HepG2 (cell line): ENCODE measurements at regions not wholly inside any gene's neighbourhood (a gene's known extent, or its start where the extent isn't known, plus 50 kb on each side); places are given as distances from the start of the nearest gene placed in this dataset.

Experiments used
- ATAC-seq: fragments of 200-7000 bp; cut with Tn5 transposase; 3 replicates; pipeline ENCODE4 v1.9.1; 2020; ENCODE audit warnings: mild to moderate bottlenecking, moderate library complexity
- BruUV-seq: library from RNA; stranded (reverse); fragments of 400-500 nt; replicated peaks from 2 replicates; lab custom pipeline; 2021; lab: Mats Ljungman, UMichigan
- CTCF ChIA-PET: fragments of 300-600 bp; formaldehyde crosslinking; extraction: SDS; loops from one replicate; lab custom pipeline; 2021; ENCODE audit warnings: low total read pairs, inconsistent platforms, low intra/inter-chr PET ratio; lab: Yijun Ruan, JAX
- POLR2A ChIA-PET: fragments of 350-600 bp; sonication (Branson Sonifier 250); formaldehyde crosslinking; loops from one replicate; lab custom pipeline; 2020; ENCODE audit warnings: antibody characterized with exemption, inconsistent platforms; lab: Yijun Ruan, JAX
- DNase-seq: peaks from one replicate; pipeline ENCODE4 v3.0.0-alpha.2; 2015; ENCODE audit warnings: low spot score
- FAIRE-seq: peaks from 3 replicates; lab custom pipeline; 2011; peaks lifted over from hg19 to GRCh38; lab: Jason Lieb, UNC
- H2AFZ ChIP-seq: one replicate; pipeline ENCODE4 v1.6.1; 2011; ENCODE audit warnings: low read length, inconsistent platforms
- H3K27ac ChIP-seq: fragments of 300-600 bp; 3 replicates; pipeline ENCODE4 v1.8.0; 2011; ENCODE audit warnings: mixed run types, mild to moderate bottlenecking, mixed read lengths, low read length, inconsistent platforms; ENCODE audit not compliant: insufficient read depth; ENCODE audit errors: extremely low read length
- H3K27me3 ChIP-seq, 2 experiments: fragments of 200-600 bp in 1 of 2; 2 replicates in 1 of 2; 3 replicates in 1 of 2; pipeline versions ENCODE4 v1.6.0 to v1.8.0; 2011; ENCODE audit warnings: low read length in 2 of 2, mild to moderate bottlenecking in 2 of 2, moderate library complexity in 2 of 2, inconsistent platforms in 1 of 2; ENCODE audit not compliant: insufficient read depth in 2 of 2, control insufficient read depth in 1 of 2
- H3K36me3 ChIP-seq, 2 experiments: fragments of 200-600 bp in 1 of 2; replicated peaks in 1 of 2; 2 replicates in 1 of 2; 3 replicates in 1 of 2; pipeline versions ENCODE4 v1.5.1 to v1.8.0; 2011; ENCODE audit warnings: low read length in 2 of 2, inconsistent platforms in 1 of 2; ENCODE audit not compliant: insufficient read depth in 2 of 2, control insufficient read depth in 1 of 2
- H3K4me1 ChIP-seq: 2 replicates; pipeline ENCODE4 v1.5.1; 2012; ENCODE audit warnings: low read length, inconsistent platforms; ENCODE audit not compliant: insufficient read depth
- H3K4me2 ChIP-seq: 2 replicates; pipeline ENCODE4 v1.6.0; 2011; ENCODE audit warnings: low read depth, low read length, inconsistent platforms
- H3K4me3 ChIP-seq, 3 experiments: fragments of 200-600 bp in 1 of 3; sonication (generic), shearing (Covaris generic) in 1 of 3; replicated peaks in 1 of 3; 2 replicates each; pipeline ENCODE4 v1.5.1; 2011 to 2016; ENCODE audit warnings: low read length in 3 of 3, inconsistent platforms in 2 of 3, low read depth in 2 of 3, mild to moderate bottlenecking in 2 of 3, control low read depth in 1 of 3, mixed read lengths in 1 of 3; ENCODE audit not compliant: insufficient read depth in 1 of 3
- H3K79me2 ChIP-seq: one replicate; pipeline ENCODE4 v1.6.1; 2011; ENCODE audit warnings: low read length, inconsistent platforms; ENCODE audit not compliant: insufficient read depth
- H3K9ac ChIP-seq: 2 replicates; pipeline ENCODE4 v1.6.0; 2011; ENCODE audit warnings: mild to moderate bottlenecking, low read depth, low read length, inconsistent platforms; ENCODE audit not compliant: insufficient read depth
- H3K9me3 ChIP-seq: 2 replicates; pipeline ENCODE4 v1.5.1; 2012; ENCODE audit warnings: mild to moderate bottlenecking, low read length
- H4K20me1 ChIP-seq: 2 replicates; pipeline ENCODE4 v1.6.0; 2011; ENCODE audit warnings: inconsistent platforms, mild to moderate bottlenecking, low read length, moderate library complexity; ENCODE audit not compliant: insufficient read depth
- DZIP1 ChIP-seq: sonication (generic); formaldehyde crosslinking; IDR thresholded peaks from 2 replicates; pipeline ENCODE4 v1.5.0; 2020; ENCODE audit warnings: mild to moderate bottlenecking, missing genetic modification reagents
- GTF3A ChIP-seq: sonication (generic); formaldehyde crosslinking; conservative IDR thresholded peaks from 2 replicates; pipeline ENCODE4 v1.4.0; 2020; ENCODE audit warnings: mild to moderate bottlenecking, missing genetic modification reagents
- KLF13 ChIP-seq: sonication (generic); formaldehyde crosslinking; IDR thresholded peaks from 2 replicates; pipeline ENCODE4 v1.4.0; 2020; ENCODE audit warnings: mild to moderate bottlenecking, missing genetic modification reagents
- MTA1 ChIP-seq: sonication (generic); formaldehyde crosslinking; IDR thresholded peaks from 2 replicates; pipeline ENCODE4 v1.4.0; 2020; ENCODE audit warnings: missing genetic modification reagents, mild to moderate bottlenecking, borderline replicate concordance
- SMAD3 ChIP-seq: sonication (generic); formaldehyde crosslinking; IDR thresholded peaks from 2 replicates; pipeline ENCODE4 v1.4.0; 2020; ENCODE audit warnings: missing genetic modification reagents
- TGIF2 ChIP-seq: IDR thresholded peaks from 2 replicates; pipeline ENCODE4 v1.6.1; 2016; ENCODE audit warnings: control low read depth, missing compliant biosample characterization
- ZBTB4 ChIP-seq: sonication (generic); formaldehyde crosslinking; IDR thresholded peaks from 2 replicates; pipeline ENCODE4 v1.4.0; 2020; ENCODE audit warnings: missing genetic modification reagents, mild to moderate bottlenecking, borderline replicate concordance
- ZHX1 ChIP-seq: sonication (generic); formaldehyde crosslinking; IDR thresholded peaks from 2 replicates; pipeline ENCODE4 v1.8.1; 2022; ENCODE audit warnings: low read depth, mild to moderate bottlenecking, missing genetic modification reagents
- ZNF30 ChIP-seq: sonication (generic); formaldehyde crosslinking; IDR thresholded peaks from 2 replicates; pipeline ENCODE4 v1.5.0; 2020; ENCODE audit warnings: mild to moderate bottlenecking, missing genetic modification reagents
- ZNF512 ChIP-seq: sonication (generic); formaldehyde crosslinking; IDR thresholded peaks from 2 replicates; pipeline ENCODE4 v1.4.0; 2020; ENCODE audit warnings: mild to moderate bottlenecking, missing genetic modification reagents
- ZNF597 ChIP-seq: sonication (generic); formaldehyde crosslinking; IDR thresholded peaks from 2 replicates; pipeline ENCODE4 v1.5.0; 2020; ENCODE audit warnings: missing genetic modification reagents
- ZNF761 ChIP-seq: sonication (generic); formaldehyde crosslinking; conservative IDR thresholded peaks from 2 replicates; pipeline ENCODE4 v1.4.0; 2020; ENCODE audit warnings: mild to moderate bottlenecking, missing genetic modification reagents
- ZSCAN20 ChIP-seq: sonication (generic); formaldehyde crosslinking; IDR thresholded peaks from 2 replicates; pipeline ENCODE4 v1.4.0; 2020; ENCODE audit warnings: missing genetic modification reagents, mild to moderate bottlenecking, borderline replicate concordance
- WGBS: methylation state at CpG from one replicate; pipeline ENCODE4 v1.1.6; 2017; ENCODE audit warnings: low lambda C conversion rate; 5-methylcytosine and 5-hydroxymethylcytosine counted together
- in situ Hi-C: cut with HindIII; loops from 2 replicates; pipeline ENCODE4 v1.10.0; 2017; ENCODE audit warnings: low pct_unique_long_range_greater_than_20kb; ENCODE audit not compliant: extremely low pct_ligation_motif_present
- intact Hi-C: fragments of 100-400 bp; cut with micrococcal nuclease; formaldehyde crosslinking; loops from one replicate; pipeline ENCODE4 v1.10.0; 2022; ENCODE audit not compliant: unreplicated experiment

- FAIRE-seq = no peak
- no TSS peak for BruUV-seq
- no peak for DNase-seq
- H3K4me3 ChIP-seq = no peak overlapping the region
- no peaks in the 10 kb centered on the region for H4K20me1 ChIP-seq
- no peak overlapping the region for H2AFZ ChIP-seq
- H3K9me3 ChIP-seq = no peaks in the 10 kb centered on the region
- WGBS = 4% methylated on average over 1 of the region's 1 CpG
- no peak for TF ChIP-seq ZHX1 (CRISPR knock-in tag)
- TF ChIP-seq KLF13 = no peak
- TF ChIP-seq ZNF30 (CRISPR knock-in tag) = no peak
- TF ChIP-seq SMAD3 (CRISPR knock-in tag) = no peak
- TF ChIP-seq DZIP1 (CRISPR knock-in tag) = no peak
- no peak for TF ChIP-seq ZSCAN20
- TF ChIP-seq TGIF2 (CRISPR knock-in tag) = no peak
- no peak for TF ChIP-seq ZNF597 (CRISPR knock-in tag)
- TF ChIP-seq ZBTB4 (CRISPR knock-in tag) = no peak
- TF ChIP-seq MTA1 (CRISPR knock-in tag) = no peak
- TF ChIP-seq GTF3A (CRISPR knock-in tag) = no peak
- no peak for TF ChIP-seq ZNF512 (CRISPR knock-in tag)
- no peak for TF ChIP-seq ZNF761
- H3K27ac ChIP-seq = no peak overlapping the region
- POLR2A ChIA-PET = no interaction called here
- intact Hi-C loops (no loop called here), in situ Hi-C loops (no loop called here)
- CTCF ChIA-PET = no interaction called here
- no peak overlapping the region for H3K4me2 ChIP-seq
- no peaks in the 10 kb centered on the region for H3K4me1 ChIP-seq
- no peak for ATAC-seq
- H3K36me3 ChIP-seq = no peaks in the 10 kb centered on the region
- no peaks in the 10 kb centered on the region for H3K27me3 ChIP-seq
- no peaks in the 10 kb centered on the region for H3K79me2 ChIP-seq
- no peak overlapping the region for H3K9ac ChIP-seq
Measured at GRCh38 chrX:16022580-16023200, 100.7 kb upstream of the GRPR start.
